ENCODE measurements at regions not wholly inside any gene's neighbourhood (a gene's known extent, or its start where the extent isn't known, plus 50 kb on each side); places are given as distances from the start of the nearest gene placed in this dataset.

- CTCF ChIA-PET: no interaction called here
- peaks cover 12% of the 10 kb centered on the region for H3K4me1 ChIP-seq
Observed at GRCh38 chr13:36616706-36617105, 57.1 kb upstream of the SERTM1 start.

GRCh38 chr13:36619535-36619934 lies 54.3 kb upstream of the SERTM1 start:
- no peaks in the 10 kb centered on the region for H3K9me3 ChIP-seq
- H3K36me3 ChIP-seq (ENCODE audit: control insufficient read depth, insufficient read depth, low read length): no peaks in the 10 kb centered on the region
- H3K27ac Mint-ChIP-seq (ENCODE audit: unreplicated experiment): no peak overlapping the region
- BruUV-seq (replicated peaks): no TSS peak
- H3K27me3 ChIP-seq (replicated peaks; ENCODE audit: control insufficient read depth, insufficient read depth, low read length): no peaks in the 10 kb centered on the region
- intact Hi-C loops (cut with micrococcal nuclease; ENCODE audit: unreplicated experiment): no loop called here
- CTCF ChIA-PET: no interaction called here
- H3K4me1 Mint-ChIP-seq (ENCODE audit: low read depth, unreplicated experiment): no peaks in the 10 kb centered on the region
- no peak for DNase-seq
- H3K36me3 Mint-ChIP-seq (ENCODE audit: insufficient read depth, unreplicated experiment): no peaks in the 10 kb centered on the region
- H3K27me3 Mint-ChIP-seq (ENCODE audit: insufficient read depth, unreplicated experiment): peaks cover 3% of the 10 kb centered on the region
- no peak for TF ChIP-seq CTCF (IDR thresholded peaks at IDR 0.05; ENCODE audit: insufficient read depth in 1 of 2, low read depth in 1 of 2, low read length in 1 of 2, severe bottlenecking in 1 of 2, unreplicated experiment in 1 of 2)
- H3K4me3 Mint-ChIP-seq (ENCODE audit: unreplicated experiment): no peak overlapping the region
- H3K4me3 ChIP-seq (ENCODE audit: low read depth, low read length): no peak overlapping the region
- POLR2A ChIA-PET: no interaction called here
- H3K9me3 Mint-ChIP-seq (ENCODE audit: unreplicated experiment): peaks cover 11% of the 10 kb centered on the region
- peaks cover 12% of the 10 kb centered on the region for H3K4me1 ChIP-seq

More at GRCh38 chr13:36616706-36617105, 57.1 kb upstream of the SERTM1 start:
- DNase-seq: no peak
- no peaks in the 10 kb centered on the region for H3K27me3 ChIP-seq (replicated peaks; ENCODE audit: control insufficient read depth, insufficient read depth, low read length)
- Mint-ChIP-seq H3K4me3 (ENCODE audit: unreplicated experiment) (no peak overlapping the region), H3K9me3 (ENCODE audit: unreplicated experiment) (peaks cover 21% of the 10 kb centered on the region), H3K36me3 (ENCODE audit: insufficient read depth, unreplicated experiment) (no peaks in the 10 kb centered on the region), H3K27me3 (ENCODE audit: insufficient read depth, unreplicated experiment) (peaks cover 3% of the 10 kb centered on the region), H3K27ac (ENCODE audit: unreplicated experiment) (no peak overlapping the region), H3K4me1 (ENCODE audit: low read depth, unreplicated experiment) (no peaks in the 10 kb centered on the region)
- POLR2A ChIA-PET: no interaction called here
- no TSS peak for BruUV-seq (replicated peaks)
- no peaks in the 10 kb centered on the region for H3K9me3 ChIP-seq
- H3K4me3 ChIP-seq (ENCODE audit: low read depth, low read length): no peak overlapping the region
- intact Hi-C loops (cut with micrococcal nuclease; ENCODE audit: unreplicated experiment): no loop called here
- no peaks in the 10 kb centered on the region for H3K36me3 ChIP-seq (ENCODE audit: control insufficient read depth, insufficient read depth, low read length)
- TF ChIP-seq CTCF (IDR thresholded peaks at IDR 0.05; ENCODE audit: insufficient read depth in 1 of 2, low read depth in 1 of 2, low read length in 1 of 2, severe bottlenecking in 1 of 2, unreplicated experiment in 1 of 2): no peak
